CD4-positive, alpha-beta memory T cell (primary cell): ENCODE measurements at regions not wholly inside any gene's neighbourhood (a gene's known extent, or its start where the extent isn't known, plus 50 kb on each side); places are given as distances from the start of the nearest gene placed in this dataset.

Experiments
- CTCF ChIA-PET: fragments of 350-600 bp; sonication (Branson Sonifier 250); formaldehyde crosslinking; loops from one replicate; lab custom pipeline; 2021; ENCODE audit warnings: inconsistent platforms; ENCODE audit not compliant: partially characterized antibody; lab: Charles Lee
- POLR2A ChIA-PET: fragments of 350-600 bp; sonication (Branson Sonifier 250); formaldehyde crosslinking; loops from one replicate; lab custom pipeline; 2021; ENCODE audit not compliant: partially characterized antibody; lab: Charles Lee
- DNase-seq, 5 donors: peaks; one replicate each; pipeline versions ENCODE4 v3.0.0 to v3.0.0-alpha.2; 2020 to 2022; ENCODE audit warnings: mixed read lengths in 1 of 5
- H3K27ac ChIP-seq: one replicate; pipeline ENCODE4 v1.7.0; 2013; ENCODE audit warnings: low read depth, low read length
- H3K27me3 ChIP-seq: 2 replicates; pipeline ENCODE4 v1.7.0; 2013; ENCODE audit warnings: mild to moderate bottlenecking, low read length, moderate library complexity; ENCODE audit not compliant: insufficient read depth
- H3K36me3 ChIP-seq: 2 replicates; pipeline ENCODE4 v1.7.0; 2013; ENCODE audit warnings: mild to moderate bottlenecking, low read length, moderate library complexity; ENCODE audit not compliant: insufficient read depth
- H3K4me1 ChIP-seq: 2 replicates; pipeline ENCODE4 v1.7.0; 2013; ENCODE audit warnings: mild to moderate bottlenecking, low read length, moderate library complexity; ENCODE audit not compliant: insufficient read depth
- H3K4me3 ChIP-seq, 2 donors: one replicate each; pipeline ENCODE4 v1.7.0; 2013; ENCODE audit warnings: low read length in 2 of 2, mild to moderate bottlenecking in 1 of 2
- H3K9me3 ChIP-seq, 2 donors: one replicate each; pipeline ENCODE4 v1.7.0; 2013; ENCODE audit warnings: low read length in 2 of 2, control low read depth in 1 of 2; ENCODE audit not compliant: control insufficient read depth in 1 of 2
- H3K27ac Mint-ChIP-seq, 7 donors: one replicate each; pipeline ENCODE4 v1.8.0; 2020 to 2021; ENCODE audit warnings: mixed read lengths in 7 of 7, mild to moderate bottlenecking in 6 of 7, inconsistent platforms in 3 of 7, moderate library complexity in 3 of 7
- H3K27me3 Mint-ChIP-seq, 2 donors: one replicate each; pipeline ENCODE4 v1.8.0; 2020 to 2021; ENCODE audit warnings: mixed read lengths in 2 of 2
- H3K36me3 Mint-ChIP-seq, 2 donors: one replicate each; pipeline ENCODE4 v1.8.0; 2020 to 2021; ENCODE audit warnings: mixed read lengths in 2 of 2, inconsistent platforms in 1 of 2, mild to moderate bottlenecking in 1 of 2
- H3K4me1 Mint-ChIP-seq, 4 donors: one replicate each; pipeline ENCODE4 v1.8.0; 2020 to 2021; ENCODE audit warnings: mixed read lengths in 4 of 4, mild to moderate bottlenecking in 1 of 4
- H3K4me3 Mint-ChIP-seq, 8 donors: one replicate each; pipeline ENCODE4 v1.8.0; 2020 to 2021; ENCODE audit warnings: mixed read lengths in 8 of 8, mild to moderate bottlenecking in 7 of 8, moderate library complexity in 6 of 8, inconsistent platforms in 3 of 8
- H3K9me3 Mint-ChIP-seq, 8 donors: one replicate each; pipeline ENCODE4 v1.8.0; 2020 to 2021; ENCODE audit warnings: mixed read lengths in 8 of 8, mild to moderate bottlenecking in 5 of 8, inconsistent platforms in 3 of 8, moderate library complexity in 1 of 8
- intact Hi-C: fragments of 100-400 bp; cut with micrococcal nuclease; formaldehyde crosslinking; loops from one replicate; pipeline ENCODE4 v1.15.1; 2023

- peaks cover 0 to 4% of the 10 kb centered on the region in 2 donors for H3K9me3 ChIP-seq
- H3K9me3 Mint-ChIP-seq = peaks cover 0 to 20% (median 10%) of the 10 kb centered on the region in 8 donors
- no peaks in the 10 kb centered on the region for H3K4me1 ChIP-seq
- intact Hi-C loops = no loop called here
- ChIA-PET POLR2A (no interaction called here), CTCF (no interaction called here)
- no peak overlapping the region for H3K27ac ChIP-seq
- H3K4me3 ChIP-seq = no peak overlapping the region
- H3K4me3 Mint-ChIP-seq = no peak overlapping the region
- no peaks in the 10 kb centered on the region for H3K27me3 ChIP-seq
- no peaks in the 10 kb centered on the region for H3K36me3 Mint-ChIP-seq
- H3K4me1 Mint-ChIP-seq = no peaks in the 10 kb centered on the region
- no peaks in the 10 kb centered on the region for H3K36me3 ChIP-seq
- no peak for DNase-seq
- H3K27me3 Mint-ChIP-seq = peaks cover 0 to 4% of the 10 kb centered on the region in 2 donors
- no peak overlapping the region for H3K27ac Mint-ChIP-seq
Observed at GRCh38 chr18:25743646-25744151, 346.7 kb downstream of the SS18 start.

- Mint-ChIP-seq H3K27me3 (peaks cover 0 to 8% of the 10 kb centered on the region in 2 donors), H3K4me1 (no peaks in the 10 kb centered on the region), H3K36me3 (no peaks in the 10 kb centered on the region), H3K9me3 (peaks cover 0 to 8% (median 2%) of the 10 kb centered on the region in 8 donors), H3K4me3 (no peak overlapping the region), H3K27ac (no peak overlapping the region)
- intact Hi-C loops = no loop called here
- DNase-seq = no peak
- Histone ChIP-seq H3K4me3 (no peak overlapping the region), H3K27ac (no peak overlapping the region), H3K4me1 (no peaks in the 10 kb centered on the region), H3K9me3 (no peaks in the 10 kb centered on the region), H3K27me3 (no peaks in the 10 kb centered on the region), H3K36me3 (no peaks in the 10 kb centered on the region)
- ChIA-PET CTCF (no interaction called here), POLR2A (no interaction called here)
Observed at GRCh38 chr18:25739376-25739775, 351.0 kb downstream of the SS18 start.

GRCh38 chr18:25737710-25738311, 352.6 kb downstream of the SS18 start:
- ChIA-PET POLR2A (no interaction called here), CTCF (no interaction called here)
- Mint-ChIP-seq H3K27me3 (peaks cover 0 to 8% of the 10 kb centered on the region in 2 donors), H3K36me3 (no peaks in the 10 kb centered on the region), H3K27ac (no peak overlapping the region), H3K4me1 (no peaks in the 10 kb centered on the region), H3K9me3 (peaks cover 0 to 8% (median under 1%) of the 10 kb centered on the region in 8 donors), H3K4me3 (no peak overlapping the region)
- Histone ChIP-seq H3K27me3 (no peaks in the 10 kb centered on the region), H3K4me3 (no peak overlapping the region), H3K9me3 (no peaks in the 10 kb centered on the region), H3K4me1 (no peaks in the 10 kb centered on the region), H3K36me3 (no peaks in the 10 kb centered on the region), H3K27ac (no peak overlapping the region)
- intact Hi-C loops = no loop called here
- DNase-seq = no peak

GRCh38 chr18:25736516-25736915, 353.9 kb downstream of the SS18 start:
- peaks cover 0 to 5% of the 10 kb centered on the region in 2 donors for H3K27me3 Mint-ChIP-seq
- no peaks in the 10 kb centered on the region for H3K36me3 Mint-ChIP-seq
- no peak overlapping the region for H3K27ac Mint-ChIP-seq
- H3K4me3 Mint-ChIP-seq = no peak overlapping the region
- H3K9me3 ChIP-seq = no peaks in the 10 kb centered on the region
- intact Hi-C loops = no loop called here
- POLR2A ChIA-PET = no interaction called here
- no peak overlapping the region for H3K27ac ChIP-seq
- H3K36me3 ChIP-seq = no peaks in the 10 kb centered on the region
- no peaks in the 10 kb centered on the region for H3K27me3 ChIP-seq
- H3K4me1 ChIP-seq = no peaks in the 10 kb centered on the region
- H3K4me1 Mint-ChIP-seq = no peaks in the 10 kb centered on the region
- no peak overlapping the region for H3K4me3 ChIP-seq
- no peak for DNase-seq
- peaks cover 0 to 4% (median 1%) of the 10 kb centered on the region in 8 donors for H3K9me3 Mint-ChIP-seq
- CTCF ChIA-PET = no interaction called here

- POLR2A ChIA-PET = no interaction called here
- Histone ChIP-seq H3K4me1 (no peaks in the 10 kb centered on the region), H3K27me3 (no peaks in the 10 kb centered on the region), H3K27ac (no peak overlapping the region), H3K9me3 (no peaks in the 10 kb centered on the region), H3K36me3 (no peaks in the 10 kb centered on the region), H3K4me3 (no peak overlapping the region)
- H3K27ac Mint-ChIP-seq = no peak overlapping the region
- no peak overlapping the region for H3K4me3 Mint-ChIP-seq
- intact Hi-C loops = no loop called here
- no peaks in the 10 kb centered on the region for H3K4me1 Mint-ChIP-seq
- H3K36me3 Mint-ChIP-seq = no peaks in the 10 kb centered on the region
- H3K27me3 Mint-ChIP-seq = peaks cover 0 to 5% of the 10 kb centered on the region in 2 donors
- CTCF ChIA-PET = no interaction called here
- peaks cover 0 to 9% (median 3%) of the 10 kb centered on the region in 8 donors for H3K9me3 Mint-ChIP-seq
- DNase-seq = no peak
Observed at GRCh38 chr18:25735459-25735858, 355.0 kb downstream of the SS18 start.

GRCh38 chr18:25734336-25734735, 356.1 kb downstream of the SS18 start:
- H3K9me3 Mint-ChIP-seq = peaks cover 0 to 14% (median 4%) of the 10 kb centered on the region in 8 donors
- H3K27me3 ChIP-seq = no peaks in the 10 kb centered on the region
- H3K36me3 Mint-ChIP-seq = no peaks in the 10 kb centered on the region
- no peak overlapping the region for H3K4me3 Mint-ChIP-seq
- no peaks in the 10 kb centered on the region for H3K36me3 ChIP-seq
- no peak overlapping the region for H3K27ac ChIP-seq
- peaks cover 0 to 4% of the 10 kb centered on the region in 2 donors for H3K27me3 Mint-ChIP-seq
- intact Hi-C loops = no loop called here
- no peaks in the 10 kb centered on the region for H3K4me1 Mint-ChIP-seq
- H3K27ac Mint-ChIP-seq = no peak overlapping the region
- no peaks in the 10 kb centered on the region for H3K9me3 ChIP-seq
- ChIA-PET POLR2A (no interaction called here), CTCF (no interaction called here)
- no peak for DNase-seq
- no peak overlapping the region for H3K4me3 ChIP-seq
- no peaks in the 10 kb centered on the region for H3K4me1 ChIP-seq

- no peaks in the 10 kb centered on the region for H3K4me1 ChIP-seq
- no peaks in the 10 kb centered on the region for H3K27me3 ChIP-seq
- ChIA-PET POLR2A (no interaction called here), CTCF (no interaction called here)
- no peaks in the 10 kb centered on the region for H3K36me3 ChIP-seq
- Mint-ChIP-seq H3K36me3 (no peaks in the 10 kb centered on the region), H3K27ac (peak overlapping the region in 1 of 7 donors; percentile 65), H3K27me3 (peaks cover 0 to 2% of the 10 kb centered on the region in 2 donors), H3K9me3 (peaks cover 0 to 16% (median 4%) of the 10 kb centered on the region in 8 donors), H3K4me3 (no peak overlapping the region), H3K4me1 (no peaks in the 10 kb centered on the region)
- no peaks in the 10 kb centered on the region for H3K9me3 ChIP-seq
- no peak for DNase-seq
- H3K27ac ChIP-seq = no peak overlapping the region
- intact Hi-C loops = no loop called here
- no peak overlapping the region for H3K4me3 ChIP-seq
Observed at GRCh38 chr18:25732862-25733261, 357.6 kb downstream of the SS18 start.
